DND-41 (cell line): ENCODE measurements at regions not wholly inside any gene's neighbourhood (a gene's known extent, or its start where the extent isn't known, plus 50 kb on each side); places are given as distances from the start of the nearest gene placed in this dataset.

Source experiments
- EZH2 ChIP-seq: IDR thresholded peaks from 3 replicates; pipeline ENCODE4 v1.6.1; 2012; ENCODE audit warnings: borderline replicate concordance, low read depth, mild to moderate bottlenecking, moderate library complexity, low read length, inconsistent platforms; ENCODE audit not compliant: severe bottlenecking
- TF ChIP-seq, protein P1 (sequence below): IDR thresholded peaks from 2 replicates; pipeline ENCODE4 v1.5.1; 2012; ENCODE audit warnings: borderline replicate concordance, low read length, moderate library complexity, mild to moderate bottlenecking; ENCODE audit not compliant: poor library complexity, severe bottlenecking; ENCODE audit errors: extremely low read depth

DNA sequence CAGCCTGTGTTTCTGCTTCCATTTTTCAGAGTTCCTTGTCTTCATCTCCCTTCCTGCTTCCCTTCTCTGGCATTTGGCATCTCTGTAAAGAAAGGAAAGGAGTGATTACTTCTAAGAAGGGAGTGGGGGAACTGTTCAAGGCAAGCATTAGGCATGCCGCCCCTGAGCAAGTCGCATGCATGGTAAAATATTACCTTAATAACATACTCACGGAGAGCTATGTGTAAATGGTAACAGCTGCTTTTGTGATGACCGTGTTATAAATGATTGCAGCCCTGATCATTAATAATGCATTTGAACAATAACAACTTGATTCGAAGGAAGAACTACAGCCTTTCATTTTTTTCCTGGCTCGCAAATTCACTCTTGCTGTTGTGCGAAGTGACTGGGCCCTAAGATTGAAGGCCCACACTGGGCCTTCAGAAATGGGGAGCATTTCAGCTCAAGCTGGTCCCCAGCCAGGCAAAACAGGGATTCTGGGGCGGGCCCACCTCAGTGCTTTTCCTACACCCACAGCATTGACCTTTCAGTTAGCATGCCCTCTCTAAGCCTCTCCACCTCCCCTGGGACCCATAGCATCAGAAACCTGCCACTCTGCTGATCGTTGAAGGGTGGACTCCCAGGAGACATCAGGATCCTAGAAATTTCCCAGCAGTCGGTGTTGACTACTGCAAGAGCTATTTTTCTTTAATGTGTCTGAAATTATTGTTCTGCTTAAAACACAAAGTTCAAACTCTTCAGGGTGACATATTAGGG lies 263.0 kb upstream of the CADM1 start:
- TF ChIP-seq, protein P1, sequence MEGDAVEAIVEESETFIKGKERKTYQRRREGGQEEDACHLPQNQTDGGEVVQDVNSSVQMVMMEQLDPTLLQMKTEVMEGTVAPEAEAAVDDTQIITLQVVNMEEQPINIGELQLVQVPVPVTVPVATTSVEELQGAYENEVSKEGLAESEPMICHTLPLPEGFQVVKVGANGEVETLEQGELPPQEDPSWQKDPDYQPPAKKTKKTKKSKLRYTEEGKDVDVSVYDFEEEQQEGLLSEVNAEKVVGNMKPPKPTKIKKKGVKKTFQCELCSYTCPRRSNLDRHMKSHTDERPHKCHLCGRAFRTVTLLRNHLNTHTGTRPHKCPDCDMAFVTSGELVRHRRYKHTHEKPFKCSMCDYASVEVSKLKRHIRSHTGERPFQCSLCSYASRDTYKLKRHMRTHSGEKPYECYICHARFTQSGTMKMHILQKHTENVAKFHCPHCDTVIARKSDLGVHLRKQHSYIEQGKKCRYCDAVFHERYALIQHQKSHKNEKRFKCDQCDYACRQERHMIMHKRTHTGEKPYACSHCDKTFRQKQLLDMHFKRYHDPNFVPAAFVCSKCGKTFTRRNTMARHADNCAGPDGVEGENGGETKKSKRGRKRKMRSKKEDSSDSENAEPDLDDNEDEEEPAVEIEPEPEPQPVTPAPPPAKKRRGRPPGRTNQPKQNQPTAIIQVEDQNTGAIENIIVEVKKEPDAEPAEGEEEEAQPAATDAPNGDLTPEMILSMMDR = no peak
- no peak for TF ChIP-seq EZH2
